ENCODE measurements at regions not wholly inside any gene's neighbourhood (a gene's known extent, or its start where the extent isn't known, plus 50 kb on each side); places are given as distances from the start of the nearest gene placed in this dataset.

- no peak for DNase-seq (ENCODE audit: low read depth)
These were observed 227.5 kb upstream of the IGF1R start for GRCh38 chr15:98420837-98421236.

- peak; percentile 34 for DNase-seq (ENCODE audit: low read depth)
These were observed 226.8 kb upstream of the IGF1R start for GRCh38 chr15:98421419-98422129.

- DNase-seq (ENCODE audit: low read depth) = no peak
These were observed 226.2 kb upstream of the IGF1R start for GRCh38 chr15:98422130-98422478.

GRCh38 chr15:98425173-98425572 is 223.2 kb upstream of the IGF1R start:
- DNase-seq (ENCODE audit: low read depth) = no peak

GRCh38 chr15:98427321-98427720 is 221.0 kb upstream of the IGF1R start:
- DNase-seq (ENCODE audit: low read depth) = no peak

GRCh38 chr15:98428253-98428989 is 219.9 kb upstream of the IGF1R start:
- DNase-seq (ENCODE audit: low read depth) = peak; percentile 44

GRCh38 chr15:98431171-98431570 is 217.2 kb upstream of the IGF1R start:
- DNase-seq (ENCODE audit: low read depth) = no peak

- DNase-seq (ENCODE audit: low read depth) = no peak
These were observed 215.0 kb upstream of the IGF1R start for GRCh38 chr15:98433346-98433745.

- no peak for DNase-seq (ENCODE audit: low read depth)
These were observed 214.5 kb upstream of the IGF1R start for GRCh38 chr15:98433856-98434255.

GRCh38 chr15:98437752-98438151 is 210.6 kb upstream of the IGF1R start:
- DNase-seq (ENCODE audit: low read depth) = no peak

- no peak for DNase-seq (ENCODE audit: low read depth)
These were observed 210.0 kb upstream of the IGF1R start for GRCh38 chr15:98438326-98438725.

GRCh38 chr15:98438907-98439306 is 209.4 kb upstream of the IGF1R start:
- DNase-seq (ENCODE audit: low read depth) = no peak

- no peak for DNase-seq (ENCODE audit: low read depth)
These were observed 208.8 kb upstream of the IGF1R start for GRCh38 chr15:98439523-98439942.

- DNase-seq (ENCODE audit: low read depth) = no peak
These were observed 207.4 kb upstream of the IGF1R start for GRCh38 chr15:98440917-98441316.

- DNase-seq (ENCODE audit: low read depth) = no peak
These were observed 206.7 kb upstream of the IGF1R start for GRCh38 chr15:98441599-98441998.

GRCh38 chr15:98442379-98442833 is 205.9 kb upstream of the IGF1R start:
- DNase-seq (ENCODE audit: low read depth) = no peak

- DNase-seq (ENCODE audit: low read depth) = no peak
These were observed 205.4 kb upstream of the IGF1R start for GRCh38 chr15:98442901-98443300.

GRCh38 chr15:98443526-98443925 is 204.8 kb upstream of the IGF1R start:
- no peak for DNase-seq (ENCODE audit: low read depth)

GRCh38 chr15:98444138-98444537 is 204.2 kb upstream of the IGF1R start:
- DNase-seq (ENCODE audit: low read depth) = no peak

- no peak for DNase-seq (ENCODE audit: low read depth)
These were observed 203.0 kb upstream of the IGF1R start for GRCh38 chr15:98445315-98445714.

- no peak for DNase-seq (ENCODE audit: low read depth)
These were observed 202.3 kb upstream of the IGF1R start for GRCh38 chr15:98446083-98446482.

- no peak for DNase-seq (ENCODE audit: low read depth)
These were observed 201.3 kb upstream of the IGF1R start for GRCh38 chr15:98447069-98447468.

- no peak for DNase-seq (ENCODE audit: low read depth)
These were observed 197.1 kb upstream of the IGF1R start for GRCh38 chr15:98451236-98451635.

GRCh38 chr15:98452238-98452637 is 196.1 kb upstream of the IGF1R start:
- no peak for DNase-seq (ENCODE audit: low read depth)
